ENCODE measurements at regions not wholly inside any gene's neighbourhood (a gene's known extent, or its start where the extent isn't known, plus 50 kb on each side); places are given as distances from the start of the nearest gene placed in this dataset. TPM values are rescaled to one million over a fixed set of nuclear protein-coding genes. Genes with fewer than 3 reads are reported as not detected.

Small RNA genes in the stretch of these regions (small RNA-seq; reads per million reads assigned to genes)
- not detected for gene AL359999.1 (ENCODE audit: insufficient read length, low read depth)
